ENCODE measurements at regions not wholly inside any gene's neighbourhood (a gene's known extent, or its start where the extent isn't known, plus 50 kb on each side); places are given as distances from the start of the nearest gene placed in this dataset.

DNA sequence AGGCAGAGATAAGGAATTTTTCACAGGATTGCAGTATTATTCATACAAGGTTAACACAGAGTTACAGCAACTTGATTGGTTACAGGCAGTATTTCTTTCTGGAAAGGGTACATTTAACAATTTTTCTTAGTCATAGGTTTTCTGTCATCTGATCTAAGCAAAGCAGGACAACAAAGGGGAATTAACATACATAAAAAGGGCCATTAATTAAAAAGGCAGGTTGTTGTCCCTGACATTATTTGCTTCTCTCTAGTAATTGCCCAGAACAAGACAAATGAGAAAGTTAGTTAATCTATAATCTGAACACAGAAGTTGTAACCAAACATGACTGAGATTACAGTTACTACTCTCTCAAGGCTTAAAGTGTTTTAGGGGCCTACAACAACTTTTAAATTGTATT, 291.4 kb upstream of the LRRTM4 start:
- Histone ChIP-seq H3K4me1 (ENCODE audit: control insufficient read depth in 2 of 2, insufficient read depth in 1 of 2, low read depth in 1 of 2, low read length in 2 of 2) (no peaks in the 10 kb centered on the region), H2BK5ac (ENCODE audit: low read length) (no peak overlapping the region), H3K18ac (ENCODE audit: low read length) (no peak overlapping the region), H3K4ac (ENCODE audit: low read length) (no peak overlapping the region), H4K8ac (ENCODE audit: low read depth, low read length) (no peak overlapping the region), H3K27me3 (ENCODE audit: control insufficient read depth in 3 of 3, insufficient read depth in 3 of 3, low read depth in 1 of 3, low read length in 3 of 3) (no peaks in the 10 kb centered on the region), H2AK5ac (ENCODE audit: low read depth, low read length) (no peak overlapping the region), H3K27ac (replicated peaks; ENCODE audit: low read length) (no peak overlapping the region), H3K4me3 (ENCODE audit: low read length in 2 of 2) (no peak overlapping the region), H3K4me2 (ENCODE audit: insufficient read depth, low read length, poor library complexity, severe bottlenecking) (no peak overlapping the region), H2BK15ac (ENCODE audit: low read length) (no peak overlapping the region), H3K9ac (ENCODE audit: low read depth, low read length, poor library complexity) (no peak overlapping the region), H3K14ac (ENCODE audit: low read length) (no peak overlapping the region), H3K9me3 (replicated peaks in 1 of 2; ENCODE audit: control insufficient read depth in 2 of 2, insufficient read depth in 1 of 2, low read depth in 1 of 2, low read length in 2 of 2) (no peaks in the 10 kb centered on the region), H3K23ac (ENCODE audit: low read depth, low read length, poor library complexity) (no peak overlapping the region), H2BK120ac (ENCODE audit: low read depth, low read length) (no peak overlapping the region), H3K79me1 (ENCODE audit: low read depth, low read length) (no peaks in the 10 kb centered on the region), H2BK12ac (ENCODE audit: low read length) (no peak overlapping the region), H2AFZ (ENCODE audit: low read length) (no peak overlapping the region), H4K91ac (ENCODE audit: low read depth, low read length, poor library complexity) (no peak overlapping the region), H3K36me3 (replicated peaks in 1 of 2; ENCODE audit: control insufficient read depth in 2 of 2, insufficient read depth in 2 of 2, low read length in 2 of 2) (no peaks in the 10 kb centered on the region)
- DNase-seq (ENCODE audit: low spot score): no peak

DNA sequence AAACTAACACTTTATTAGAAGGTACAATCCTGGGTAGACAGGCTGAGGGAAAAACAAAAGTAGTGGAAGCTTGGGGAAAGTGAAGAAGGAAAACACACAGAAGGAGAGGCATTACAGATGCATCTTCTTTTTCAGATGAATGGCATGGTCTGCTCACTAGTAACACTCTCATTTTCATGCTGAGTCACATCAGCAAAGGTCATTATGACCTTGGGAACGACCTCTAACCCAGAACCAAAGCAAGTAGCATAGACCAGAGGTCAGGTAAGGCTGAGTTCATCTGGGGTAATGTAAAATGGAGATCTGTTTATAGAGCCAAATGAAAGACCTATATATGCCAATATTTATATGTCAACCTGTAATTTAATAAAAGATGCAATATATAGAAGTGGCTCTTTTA, 294.4 kb upstream of the LRRTM4 start:
- Histone ChIP-seq H4K91ac (ENCODE audit: low read depth, low read length, poor library complexity) (no peak overlapping the region), H3K14ac (ENCODE audit: low read length) (no peak overlapping the region), H3K9ac (ENCODE audit: low read depth, low read length, poor library complexity) (no peak overlapping the region), H3K4me2 (ENCODE audit: insufficient read depth, low read length, poor library complexity, severe bottlenecking) (no peak overlapping the region), H3K23ac (ENCODE audit: low read depth, low read length, poor library complexity) (no peak overlapping the region), H3K27ac (replicated peaks; ENCODE audit: low read length) (no peak overlapping the region), H2BK15ac (ENCODE audit: low read length) (no peak overlapping the region), H3K4me1 (ENCODE audit: control insufficient read depth in 2 of 2, insufficient read depth in 1 of 2, low read depth in 1 of 2, low read length in 2 of 2) (no peaks in the 10 kb centered on the region), H3K9me3 (replicated peaks in 1 of 2; ENCODE audit: control insufficient read depth in 2 of 2, insufficient read depth in 1 of 2, low read depth in 1 of 2, low read length in 2 of 2) (no peaks in the 10 kb centered on the region), H2BK12ac (ENCODE audit: low read length) (no peak overlapping the region), H2AFZ (ENCODE audit: low read length) (no peak overlapping the region), H2AK5ac (ENCODE audit: low read depth, low read length) (no peak overlapping the region), H3K4me3 (ENCODE audit: low read length in 2 of 2) (no peak overlapping the region), H2BK5ac (ENCODE audit: low read length) (no peak overlapping the region), H3K18ac (ENCODE audit: low read length) (no peak overlapping the region), H3K36me3 (replicated peaks in 1 of 2; ENCODE audit: control insufficient read depth in 2 of 2, insufficient read depth in 2 of 2, low read length in 2 of 2) (no peaks in the 10 kb centered on the region), H3K79me1 (ENCODE audit: low read depth, low read length) (no peaks in the 10 kb centered on the region), H3K27me3 (ENCODE audit: control insufficient read depth in 3 of 3, insufficient read depth in 3 of 3, low read depth in 1 of 3, low read length in 3 of 3) (no peaks in the 10 kb centered on the region), H3K4ac (ENCODE audit: low read length) (no peak overlapping the region), H2BK120ac (ENCODE audit: low read depth, low read length) (no peak overlapping the region), H4K8ac (ENCODE audit: low read depth, low read length) (no peak overlapping the region)
- no peak for DNase-seq (ENCODE audit: low spot score)
- WGBS, 2 donors (ENCODE audit: extremely low coverage in 2 of 2, insufficient read length in 2 of 2, insufficient replicate concordance in 1 of 2): no CpG with 5 or more reads among the region's 1 CpG

GRCh38 chr2:77818186-77818585, 296.0 kb upstream of the LRRTM4 start:
- no peaks in the 10 kb centered on the region for H3K79me1 ChIP-seq (ENCODE audit: low read depth, low read length)
- no peaks in the 10 kb centered on the region for H3K27me3 ChIP-seq (ENCODE audit: control insufficient read depth in 3 of 3, insufficient read depth in 3 of 3, low read depth in 1 of 3, low read length in 3 of 3)
- no peak overlapping the region for H3K18ac ChIP-seq (ENCODE audit: low read length)

GRCh38 chr2:77823028-77823427, 300.9 kb upstream of the LRRTM4 start:
- no peaks in the 10 kb centered on the region for H3K36me3 ChIP-seq (replicated peaks in 1 of 2; ENCODE audit: control insufficient read depth in 2 of 2, insufficient read depth in 2 of 2, low read length in 2 of 2)
- no CpG with 5 or more reads among the region's 2 CpGs for WGBS, 2 donors (ENCODE audit: extremely low coverage in 2 of 2, insufficient read length in 2 of 2, insufficient replicate concordance in 1 of 2)
- no peaks in the 10 kb centered on the region for H3K79me1 ChIP-seq (ENCODE audit: low read depth, low read length)
- H4K8ac ChIP-seq (ENCODE audit: low read depth, low read length): no peak overlapping the region
- H2AFZ ChIP-seq (ENCODE audit: low read length): no peak overlapping the region
- no peaks in the 10 kb centered on the region for H3K4me1 ChIP-seq (ENCODE audit: control insufficient read depth in 2 of 2, insufficient read depth in 1 of 2, low read depth in 1 of 2, low read length in 2 of 2)
- H3K14ac ChIP-seq (ENCODE audit: low read length): no peak overlapping the region
- no peak overlapping the region for H3K9ac ChIP-seq (ENCODE audit: low read depth, low read length, poor library complexity)
- H4K91ac ChIP-seq (ENCODE audit: low read depth, low read length, poor library complexity): no peak overlapping the region
- H3K4me2 ChIP-seq (ENCODE audit: insufficient read depth, low read length, poor library complexity, severe bottlenecking): no peak overlapping the region
- H2AK5ac ChIP-seq (ENCODE audit: low read depth, low read length): no peak overlapping the region
- H2BK120ac ChIP-seq (ENCODE audit: low read depth, low read length): no peak overlapping the region
- H2BK15ac ChIP-seq (ENCODE audit: low read length): no peak overlapping the region
- H3K9me3 ChIP-seq (replicated peaks in 1 of 2; ENCODE audit: control insufficient read depth in 2 of 2, insufficient read depth in 1 of 2, low read depth in 1 of 2, low read length in 2 of 2): no peaks in the 10 kb centered on the region
- H2BK5ac ChIP-seq (ENCODE audit: low read length): no peak overlapping the region
- no peaks in the 10 kb centered on the region for H3K27me3 ChIP-seq (ENCODE audit: control insufficient read depth in 3 of 3, insufficient read depth in 3 of 3, low read depth in 1 of 3, low read length in 3 of 3)
- H2BK12ac ChIP-seq (ENCODE audit: low read length): no peak overlapping the region
- no peak overlapping the region for H3K18ac ChIP-seq (ENCODE audit: low read length)
- H3K4me3 ChIP-seq (ENCODE audit: low read length in 2 of 2): no peak overlapping the region
- H3K4ac ChIP-seq (ENCODE audit: low read length): no peak overlapping the region
- DNase-seq (ENCODE audit: low spot score): no peak
- no peak overlapping the region for H3K23ac ChIP-seq (ENCODE audit: low read depth, low read length, poor library complexity)
- H3K27ac ChIP-seq (replicated peaks; ENCODE audit: low read length): no peak overlapping the region

More at GRCh38 chr2:77818186-77818585, 296.0 kb upstream of the LRRTM4 start:
- H2AFZ ChIP-seq (ENCODE audit: low read length): no peak overlapping the region
- no peaks in the 10 kb centered on the region for H3K4me1 ChIP-seq (ENCODE audit: control insufficient read depth in 2 of 2, insufficient read depth in 1 of 2, low read depth in 1 of 2, low read length in 2 of 2)
- H3K9ac ChIP-seq (ENCODE audit: low read depth, low read length, poor library complexity): no peak overlapping the region
- no peaks in the 10 kb centered on the region for H3K9me3 ChIP-seq (replicated peaks in 1 of 2; ENCODE audit: control insufficient read depth in 2 of 2, insufficient read depth in 1 of 2, low read depth in 1 of 2, low read length in 2 of 2)
- H3K27ac ChIP-seq (replicated peaks; ENCODE audit: low read length): no peak overlapping the region
- DNase-seq (ENCODE audit: low spot score): no peak
- H2BK12ac ChIP-seq (ENCODE audit: low read length): no peak overlapping the region
- H4K91ac ChIP-seq (ENCODE audit: low read depth, low read length, poor library complexity): no peak overlapping the region
- no peak overlapping the region for H3K4me3 ChIP-seq (ENCODE audit: low read length in 2 of 2)
- no peak overlapping the region for H2AK5ac ChIP-seq (ENCODE audit: low read depth, low read length)
- H3K36me3 ChIP-seq (replicated peaks in 1 of 2; ENCODE audit: control insufficient read depth in 2 of 2, insufficient read depth in 2 of 2, low read length in 2 of 2): no peaks in the 10 kb centered on the region
- no peak overlapping the region for H3K14ac ChIP-seq (ENCODE audit: low read length)
- H2BK120ac ChIP-seq (ENCODE audit: low read depth, low read length): no peak overlapping the region
- no peak overlapping the region for H3K23ac ChIP-seq (ENCODE audit: low read depth, low read length, poor library complexity)
- no peak overlapping the region for H2BK5ac ChIP-seq (ENCODE audit: low read length)
- H3K4ac ChIP-seq (ENCODE audit: low read length): no peak overlapping the region
- no peak overlapping the region for H3K4me2 ChIP-seq (ENCODE audit: insufficient read depth, low read length, poor library complexity, severe bottlenecking)
- H2BK15ac ChIP-seq (ENCODE audit: low read length): no peak overlapping the region
- H4K8ac ChIP-seq (ENCODE audit: low read depth, low read length): no peak overlapping the region
